HG02938 (cell line): ENCODE measurements at regions not wholly inside any gene's neighbourhood (a gene's known extent, or its start where the extent isn't known, plus 50 kb on each side); places are given as distances from the start of the nearest gene placed in this dataset.

Source experiments
- ATAC-seq: cut with Tn5 transposase; IDR thresholded peaks from one replicate; pipeline ENCODE4 v1.9.1; 2021; ENCODE audit warnings: mild to moderate bottlenecking, moderate library complexity; ENCODE audit not compliant: unreplicated experiment

- no peak for ATAC-seq
These were observed 299.3 kb upstream of the PITRM1 start for GRCh38 chr10:3471927-3472286.

- ATAC-seq, result no peak
These were observed 298.9 kb upstream of the PITRM1 start for GRCh38 chr10:3471472-3471871.

- ATAC-seq, result no peak
These were observed 297.6 kb upstream of the PITRM1 start for GRCh38 chr10:3470191-3470590.

GRCh38 chr10:3469639-3470020, 297.0 kb upstream of the PITRM1 start:
- ATAC-seq, result no peak

GRCh38 chr10:3468919-3469638, 296.5 kb upstream of the PITRM1 start:
- no peak for ATAC-seq

GRCh38 chr10:3467052-3467951, 294.7 kb upstream of the PITRM1 start:
- no peak for ATAC-seq

GRCh38 chr10:3465406-3465891, 292.9 kb upstream of the PITRM1 start:
- ATAC-seq, result no peak

GRCh38 chr10:3464760-3465405, 292.3 kb upstream of the PITRM1 start:
- ATAC-seq, result no peak

- no peak for ATAC-seq
These were observed 288.0 kb upstream of the PITRM1 start for GRCh38 chr10:3460420-3461128.

GRCh38 chr10:3455385-3456334, 283.1 kb upstream of the PITRM1 start:
- ATAC-seq, result no peak

- ATAC-seq, result no peak
These were observed 280.2 kb upstream of the PITRM1 start for GRCh38 chr10:3452683-3453361.

GRCh38 chr10:3452173-3452626, 279.6 kb upstream of the PITRM1 start:
- no peak for ATAC-seq

GRCh38 chr10:3451516-3452172, 279.1 kb upstream of the PITRM1 start:
- ATAC-seq, result no peak

- no peak for ATAC-seq
These were observed 273.6 kb upstream of the PITRM1 start for GRCh38 chr10:3446221-3446620.

GRCh38 chr10:3445648-3446047, 273.1 kb upstream of the PITRM1 start:
- no peak for ATAC-seq

GRCh38 chr10:3442451-3442990, 269.9 kb upstream of the PITRM1 start:
- ATAC-seq, result no peak

GRCh38 chr10:3439183-3439582, 266.6 kb upstream of the PITRM1 start:
- ATAC-seq, result no peak

GRCh38 chr10:3438606-3439005, 266.0 kb upstream of the PITRM1 start:
- ATAC-seq, result no peak
